ENCODE measurements at regions not wholly inside any gene's neighbourhood (a gene's known extent, or its start where the extent isn't known, plus 50 kb on each side); places are given as distances from the start of the nearest gene placed in this dataset.

DNA sequence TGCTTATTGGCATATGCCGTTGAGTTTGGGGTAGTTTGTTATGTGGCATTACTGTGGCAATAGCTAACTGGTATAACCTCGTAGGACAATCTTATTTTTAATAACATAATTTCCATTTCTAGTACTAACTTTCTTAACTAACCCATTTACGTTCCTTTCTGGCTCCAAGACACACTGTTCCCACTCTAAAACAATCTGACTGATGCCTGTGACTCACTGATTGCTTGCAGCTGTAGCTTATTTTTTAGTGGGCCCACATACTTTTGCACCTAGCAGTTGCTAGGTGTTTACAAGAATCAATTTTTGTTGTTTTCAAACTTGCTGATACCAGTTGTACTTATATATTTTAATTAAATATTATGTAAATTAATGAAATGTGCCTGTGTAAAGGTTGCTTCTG lies 52.2 kb downstream of the FAT3 start:
- Mint-ChIP-seq H3K27me3 (no peaks in the 10 kb centered on the region), H3K4me3 (no peak overlapping the region), H3K4me1 (no peaks in the 10 kb centered on the region), H3K27ac (no peak overlapping the region), H3K9me3 (peaks cover 2% of the 10 kb centered on the region), H3K36me3 (ENCODE audit: low read depth) (no peaks in the 10 kb centered on the region)
- DNase-seq: no peak
- no peak for ATAC-seq (ENCODE audit: low read depth)
- ChIA-PET CTCF (no interaction called here), POLR2A (no interaction called here)
- intact Hi-C loops (cut with micrococcal nuclease): no loop called here
- TF ChIP-seq, protein P1, sequence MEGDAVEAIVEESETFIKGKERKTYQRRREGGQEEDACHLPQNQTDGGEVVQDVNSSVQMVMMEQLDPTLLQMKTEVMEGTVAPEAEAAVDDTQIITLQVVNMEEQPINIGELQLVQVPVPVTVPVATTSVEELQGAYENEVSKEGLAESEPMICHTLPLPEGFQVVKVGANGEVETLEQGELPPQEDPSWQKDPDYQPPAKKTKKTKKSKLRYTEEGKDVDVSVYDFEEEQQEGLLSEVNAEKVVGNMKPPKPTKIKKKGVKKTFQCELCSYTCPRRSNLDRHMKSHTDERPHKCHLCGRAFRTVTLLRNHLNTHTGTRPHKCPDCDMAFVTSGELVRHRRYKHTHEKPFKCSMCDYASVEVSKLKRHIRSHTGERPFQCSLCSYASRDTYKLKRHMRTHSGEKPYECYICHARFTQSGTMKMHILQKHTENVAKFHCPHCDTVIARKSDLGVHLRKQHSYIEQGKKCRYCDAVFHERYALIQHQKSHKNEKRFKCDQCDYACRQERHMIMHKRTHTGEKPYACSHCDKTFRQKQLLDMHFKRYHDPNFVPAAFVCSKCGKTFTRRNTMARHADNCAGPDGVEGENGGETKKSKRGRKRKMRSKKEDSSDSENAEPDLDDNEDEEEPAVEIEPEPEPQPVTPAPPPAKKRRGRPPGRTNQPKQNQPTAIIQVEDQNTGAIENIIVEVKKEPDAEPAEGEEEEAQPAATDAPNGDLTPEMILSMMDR (IDR thresholded peaks at IDR 0.05): no peak

DNA sequence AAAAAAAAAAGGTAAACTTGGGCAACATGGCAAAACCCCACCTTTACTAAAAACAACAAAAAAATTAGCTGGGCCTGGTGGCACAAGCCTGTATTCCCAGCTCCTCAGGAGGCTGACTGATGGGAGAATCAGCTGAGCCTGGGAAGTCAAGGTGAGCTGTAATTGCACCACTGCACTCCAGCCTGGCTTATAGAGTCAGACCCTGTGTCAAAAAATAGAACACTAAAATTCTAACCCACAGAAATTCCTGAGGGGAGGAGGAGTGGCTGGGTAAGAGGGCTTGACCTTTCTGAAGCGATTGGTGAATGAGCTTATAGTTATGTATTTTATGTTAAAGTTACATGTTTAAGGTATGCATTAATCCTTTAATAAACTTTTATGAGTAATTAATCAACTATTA lies 53.3 kb downstream of the FAT3 start:
- Mint-ChIP-seq H3K4me1 (no peaks in the 10 kb centered on the region), H3K36me3 (ENCODE audit: low read depth) (no peaks in the 10 kb centered on the region), H3K27ac (no peak overlapping the region), H3K9me3 (peaks cover 2% of the 10 kb centered on the region), H3K4me3 (no peak overlapping the region), H3K27me3 (no peaks in the 10 kb centered on the region)
- ChIA-PET POLR2A (no interaction called here), CTCF (no interaction called here)
- DNase-seq (no peak), ATAC-seq (ENCODE audit: low read depth) (no peak)
- TF ChIP-seq, protein P1 (IDR thresholded peaks at IDR 0.05): no peak
- intact Hi-C loops (cut with micrococcal nuclease): no loop called here

DNA sequence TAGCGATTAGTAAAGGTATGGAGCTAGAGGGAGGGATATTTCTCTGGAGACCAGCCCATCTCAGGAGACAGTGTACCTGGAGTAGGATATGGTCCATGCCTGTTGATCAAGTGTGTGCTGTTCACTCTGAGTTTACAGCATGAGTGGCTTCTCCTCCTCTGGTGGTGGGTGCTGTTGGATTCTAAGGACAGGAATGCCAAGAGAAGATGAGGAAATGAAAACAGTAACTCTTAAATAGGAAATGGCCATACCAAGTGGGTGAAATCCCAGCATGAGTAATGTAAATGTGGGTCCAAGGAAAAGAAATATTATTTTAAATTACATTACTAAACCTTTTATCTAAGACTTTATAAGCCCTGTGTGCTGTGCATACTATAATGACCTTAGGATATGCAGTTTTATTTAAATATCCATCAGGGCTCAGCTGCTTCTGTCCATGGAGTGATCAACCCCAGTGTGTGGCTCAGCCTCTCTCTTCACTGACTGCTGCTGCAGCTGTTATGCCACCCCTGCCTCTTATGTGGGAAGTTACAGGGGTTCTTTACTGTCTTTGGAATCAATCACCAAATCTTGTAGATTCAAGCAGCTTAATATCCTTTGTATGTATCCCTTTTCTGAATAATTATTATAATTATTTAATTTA lies 54.3 kb downstream of the FAT3 start:
- ATAC-seq (ENCODE audit: low read depth): no peak
- no peak overlapping the region for H3K4me3 Mint-ChIP-seq
- H3K27me3 Mint-ChIP-seq: no peaks in the 10 kb centered on the region
- H3K4me1 Mint-ChIP-seq: no peaks in the 10 kb centered on the region
- H3K36me3 Mint-ChIP-seq (ENCODE audit: low read depth): no peaks in the 10 kb centered on the region
- ChIA-PET CTCF (no interaction called here), POLR2A (no interaction called here)
- peaks cover 2% of the 10 kb centered on the region for H3K9me3 Mint-ChIP-seq
- DNase-seq: no peak
- H3K27ac Mint-ChIP-seq: no peak overlapping the region
- TF ChIP-seq, protein P1 (IDR thresholded peaks at IDR 0.05): no peak
- intact Hi-C loops (cut with micrococcal nuclease): no loop called here

DNA sequence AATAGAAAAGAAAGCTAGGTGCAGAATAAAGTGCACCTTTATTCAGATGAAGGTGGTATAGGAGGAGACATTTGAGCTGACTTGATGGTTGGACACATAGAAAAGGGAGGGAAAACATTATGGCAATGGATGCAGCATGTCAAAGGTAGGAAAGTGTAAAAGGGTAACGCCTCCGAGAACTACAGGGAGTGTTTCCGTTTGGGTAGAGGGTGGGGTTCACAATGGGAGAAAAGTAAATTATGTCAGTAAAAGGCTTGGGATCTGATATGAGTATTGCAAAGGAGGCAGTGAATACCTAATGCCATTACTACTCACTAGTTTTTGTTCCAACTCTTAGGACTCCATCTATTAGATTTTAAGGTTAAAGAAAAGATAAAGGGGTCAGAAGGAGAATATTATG lies 59.5 kb downstream of the FAT3 start:
- Mint-ChIP-seq H3K4me1 (no peaks in the 10 kb centered on the region), H3K4me3 (no peak overlapping the region), H3K9me3 (no peaks in the 10 kb centered on the region), H3K27me3 (no peaks in the 10 kb centered on the region), H3K27ac (no peak overlapping the region), H3K36me3 (ENCODE audit: low read depth) (no peaks in the 10 kb centered on the region)
- no peak for DNase-seq
- CTCF ChIA-PET: no interaction called here
- no peak for ATAC-seq (ENCODE audit: low read depth)
- POLR2A ChIA-PET: no interaction called here
- intact Hi-C loops (cut with micrococcal nuclease): no loop called here
- TF ChIP-seq, protein P1 (IDR thresholded peaks at IDR 0.05): no peak

DNA sequence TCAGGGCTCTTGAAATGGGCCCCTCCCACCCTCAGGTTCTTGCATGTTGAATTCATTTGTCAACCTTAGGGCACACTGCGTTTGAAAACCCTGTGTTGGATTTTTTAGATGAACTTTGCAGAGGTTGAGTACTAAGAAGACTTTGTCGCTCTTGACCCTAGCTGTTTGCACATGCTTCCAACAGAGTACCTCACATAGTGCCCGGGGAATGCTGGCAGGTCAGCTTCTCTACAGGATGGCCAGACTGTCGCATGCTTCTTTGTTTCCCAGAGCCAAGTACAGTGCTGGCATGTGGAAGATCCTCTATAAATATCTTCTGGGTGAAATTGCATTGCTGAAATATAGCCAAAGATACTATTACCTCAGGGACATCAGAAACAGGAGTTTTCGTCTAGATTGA lies 59.9 kb downstream of the FAT3 start:
- DNase-seq (no peak), ATAC-seq (ENCODE audit: low read depth) (no peak)
- Mint-ChIP-seq H3K27ac (no peak overlapping the region), H3K4me3 (no peak overlapping the region), H3K4me1 (no peaks in the 10 kb centered on the region), H3K27me3 (no peaks in the 10 kb centered on the region), H3K9me3 (no peaks in the 10 kb centered on the region), H3K36me3 (ENCODE audit: low read depth) (no peaks in the 10 kb centered on the region)
- TF ChIP-seq, protein P1 (IDR thresholded peaks at IDR 0.05): no peak
- ChIA-PET CTCF (no interaction called here), POLR2A (no interaction called here)
- intact Hi-C loops (cut with micrococcal nuclease): no loop called here

Measured in activated B cell treated with CpG ODN at 0.5 μM for 24 hours (primary cell).